ENCODE measurements at regions not wholly inside any gene's neighbourhood (a gene's known extent, or its start where the extent isn't known, plus 50 kb on each side); places are given as distances from the start of the nearest gene placed in this dataset.

GRCh38 chr20:47418069-47418757 is 61.7 kb upstream of the ZMYND8 start:
- Histone ChIP-seq H3K9me3 (no peaks in the 10 kb centered on the region), H3K4me3 (no peak overlapping the region), H3K27me3 (no peaks in the 10 kb centered on the region), H3K27ac (no peak overlapping the region), H3K4me1 (no peaks in the 10 kb centered on the region), H3K36me3 (no peaks in the 10 kb centered on the region)
- DNase-seq: no peak
- intact Hi-C loops (cut with DNase I; ENCODE audit: low total_unique reads): no loop called here
- TF ChIP-seq, protein P1, sequence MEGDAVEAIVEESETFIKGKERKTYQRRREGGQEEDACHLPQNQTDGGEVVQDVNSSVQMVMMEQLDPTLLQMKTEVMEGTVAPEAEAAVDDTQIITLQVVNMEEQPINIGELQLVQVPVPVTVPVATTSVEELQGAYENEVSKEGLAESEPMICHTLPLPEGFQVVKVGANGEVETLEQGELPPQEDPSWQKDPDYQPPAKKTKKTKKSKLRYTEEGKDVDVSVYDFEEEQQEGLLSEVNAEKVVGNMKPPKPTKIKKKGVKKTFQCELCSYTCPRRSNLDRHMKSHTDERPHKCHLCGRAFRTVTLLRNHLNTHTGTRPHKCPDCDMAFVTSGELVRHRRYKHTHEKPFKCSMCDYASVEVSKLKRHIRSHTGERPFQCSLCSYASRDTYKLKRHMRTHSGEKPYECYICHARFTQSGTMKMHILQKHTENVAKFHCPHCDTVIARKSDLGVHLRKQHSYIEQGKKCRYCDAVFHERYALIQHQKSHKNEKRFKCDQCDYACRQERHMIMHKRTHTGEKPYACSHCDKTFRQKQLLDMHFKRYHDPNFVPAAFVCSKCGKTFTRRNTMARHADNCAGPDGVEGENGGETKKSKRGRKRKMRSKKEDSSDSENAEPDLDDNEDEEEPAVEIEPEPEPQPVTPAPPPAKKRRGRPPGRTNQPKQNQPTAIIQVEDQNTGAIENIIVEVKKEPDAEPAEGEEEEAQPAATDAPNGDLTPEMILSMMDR (IDR thresholded peaks at IDR 0.05): no peak

DNA sequence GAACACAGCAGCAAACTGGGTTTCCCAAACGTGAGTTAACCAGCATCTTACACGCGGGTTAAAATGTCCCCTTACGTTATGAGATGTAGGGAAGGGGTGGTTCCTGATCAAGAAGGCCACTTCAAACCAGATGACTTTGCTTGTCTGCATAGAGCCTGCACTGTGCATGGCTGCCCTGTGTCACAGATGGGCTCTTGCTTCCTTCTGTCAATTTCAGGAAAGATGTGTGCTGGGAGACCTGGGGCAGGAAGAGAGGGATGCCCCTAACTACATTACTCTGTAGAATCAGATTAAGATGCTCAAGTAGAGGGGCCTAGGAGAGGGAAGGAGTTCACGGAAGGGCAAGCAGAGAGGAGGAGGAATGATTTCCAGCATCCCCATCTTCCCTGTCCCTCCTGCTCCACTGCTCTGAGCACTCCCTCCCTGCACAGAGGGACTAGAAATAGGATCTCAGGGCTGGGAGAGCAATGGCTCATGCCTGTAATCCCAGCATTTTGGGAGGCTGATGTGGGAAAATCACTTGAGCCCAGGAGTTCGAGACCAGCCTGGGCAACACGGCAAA is 63.5 kb upstream of the ZMYND8 start:
- H3K27me3 ChIP-seq: no peaks in the 10 kb centered on the region
- no peaks in the 10 kb centered on the region for H3K9me3 ChIP-seq
- intact Hi-C loops (cut with DNase I; ENCODE audit: low total_unique reads): no loop called here
- no peak overlapping the region for H3K27ac ChIP-seq
- DNase-seq: no peak
- H3K36me3 ChIP-seq: no peaks in the 10 kb centered on the region
- no peak overlapping the region for H3K4me3 ChIP-seq
- H3K4me1 ChIP-seq: no peaks in the 10 kb centered on the region
- TF ChIP-seq, protein P1 (IDR thresholded peaks at IDR 0.05): no peak

GRCh38 chr20:47421076-47421475 is 64.6 kb upstream of the ZMYND8 start:
- Histone ChIP-seq H3K9me3 (peaks cover 0 to 2% (median 0%) of the 10 kb centered on the region in 3 donors), H3K27ac (no peak overlapping the region), H3K27me3 (no peaks in the 10 kb centered on the region), H3K4me1 (no peaks in the 10 kb centered on the region), H3K4me3 (no peak overlapping the region), H3K36me3 (no peaks in the 10 kb centered on the region)
- TF ChIP-seq, protein P1 (IDR thresholded peaks at IDR 0.05): no peak
- intact Hi-C loops (cut with DNase I; ENCODE audit: low total_unique reads): no loop called here
- no peak for DNase-seq

- TF ChIP-seq, protein P1 (IDR thresholded peaks at IDR 0.05): no peak
- no peaks in the 10 kb centered on the region for H3K27me3 ChIP-seq
- intact Hi-C loops (cut with DNase I; ENCODE audit: low total_unique reads): no loop called here
- no peak overlapping the region for H3K27ac ChIP-seq
- peaks cover 0 to 23% (median 16%) of the 10 kb centered on the region in 3 donors for H3K9me3 ChIP-seq
- H3K4me1 ChIP-seq: no peaks in the 10 kb centered on the region
- no peak for DNase-seq
- no peak overlapping the region for H3K4me3 ChIP-seq
- H3K36me3 ChIP-seq: no peaks in the 10 kb centered on the region
Observed at GRCh38 chr20:47423586-47423985, 67.1 kb upstream of the ZMYND8 start.

GRCh38 chr20:47427067-47427466 is 70.6 kb upstream of the ZMYND8 start:
- Histone ChIP-seq H3K4me1 (no peaks in the 10 kb centered on the region), H3K36me3 (no peaks in the 10 kb centered on the region), H3K9me3 (peaks cover 0 to 23% (median 16%) of the 10 kb centered on the region in 3 donors), H3K27me3 (no peaks in the 10 kb centered on the region), H3K27ac (no peak overlapping the region), H3K4me3 (no peak overlapping the region)
- DNase-seq: no peak
- TF ChIP-seq, protein P1 (IDR thresholded peaks at IDR 0.05): no peak
- intact Hi-C loops (cut with DNase I; ENCODE audit: low total_unique reads): no loop called here
